IMR-90 (cell line): ENCODE measurements at regions not wholly inside any gene's neighbourhood (a gene's known extent, or its start where the extent isn't known, plus 50 kb on each side); places are given as distances from the start of the nearest gene placed in this dataset.

ENCODE experiments used
- ATAC-seq: fragments of 200-7000 bp; cut with Tn5 transposase; 2 replicates; pipeline ENCODE4 v1.9.1; 2020; ENCODE audit warnings: low read depth, mild to moderate bottlenecking, moderate library complexity
- BruUV-seq: library from RNA; stranded (reverse); fragments of 400-500 nt; replicated peaks from 2 replicates; lab custom pipeline; 2021; lab: Mats Ljungman, UMichigan
- CTCF ChIA-PET: fragments of 300-600 bp; formaldehyde crosslinking; extraction: SDS; loops from one replicate; lab custom pipeline; 2021; ENCODE audit warnings: antibody characterized with exemption; lab: Yijun Ruan, JAX
- POLR2A ChIA-PET: fragments of 300-600 bp; sonication (Branson Sonifier 250); formaldehyde crosslinking; loops from one replicate; lab custom pipeline; 2022; ENCODE audit warnings: antibody characterized with exemption; ENCODE audit not compliant: unreplicated experiment; lab: Charles Lee
- DNase-seq: peaks from one replicate; pipeline ENCODE4 v3.0.0; 2013
- H2AFZ ChIP-seq: replicated peaks from 2 replicates; pipeline ENCODE3; 2013; ENCODE audit warnings: low read length, mild to moderate bottlenecking; ENCODE audit not compliant: poor library complexity
- H2AK5ac ChIP-seq: 2 replicates; pipeline ENCODE4 v1.6.1; 2013; ENCODE audit warnings: low read depth, low read length, inconsistent platforms
- H2AK9ac ChIP-seq: replicated peaks from 2 replicates; pipeline ENCODE3; 2013; ENCODE audit warnings: mild to moderate bottlenecking, low read depth, low read length, moderate library complexity; ENCODE audit not compliant: poor library complexity
- H2BK120ac ChIP-seq: 2 replicates; pipeline ENCODE4 v1.6.1; 2013; ENCODE audit warnings: low read depth, low read length, inconsistent platforms
- H2BK15ac ChIP-seq: 3 replicates; pipeline ENCODE4 v1.6.1; 2013; ENCODE audit warnings: low read depth, low read length, inconsistent platforms
- H2BK20ac ChIP-seq: 2 replicates; pipeline ENCODE4 v1.6.1; 2013; ENCODE audit warnings: low read depth, mild to moderate bottlenecking, inconsistent platforms, low read length, moderate library complexity
- H2BK5ac ChIP-seq: 2 replicates; pipeline ENCODE4 v1.6.1; 2013; ENCODE audit warnings: mild to moderate bottlenecking, low read depth, low read length, inconsistent platforms; ENCODE audit not compliant: poor library complexity, severe bottlenecking
- H3K14ac ChIP-seq: replicated peaks from 2 replicates; pipeline ENCODE4 v1.6.1; 2013; ENCODE audit warnings: low read depth, low read length, inconsistent platforms
- H3K18ac ChIP-seq: 2 replicates; pipeline ENCODE4 v1.6.1; 2013; ENCODE audit warnings: low read depth, low read length, control low read depth
- H3K23ac ChIP-seq: 2 replicates; pipeline ENCODE4 v1.6.1; 2013; ENCODE audit warnings: low read depth, low read length, inconsistent platforms
- H3K27ac ChIP-seq: 2 replicates; pipeline ENCODE4 v1.5.1; 2013; ENCODE audit warnings: mild to moderate bottlenecking, control low read depth, low read length; ENCODE audit not compliant: insufficient read depth
- H3K27me3 ChIP-seq: 2 replicates; pipeline ENCODE4 v1.6.1; 2013; ENCODE audit warnings: low read length; ENCODE audit not compliant: control insufficient read depth, insufficient read depth
- H3K36me3 ChIP-seq: 2 replicates; pipeline ENCODE4 v1.6.1; 2013; ENCODE audit warnings: low read length, mixed read lengths; ENCODE audit not compliant: control insufficient read depth, insufficient read depth
- H3K4ac ChIP-seq: 2 replicates; pipeline ENCODE4 v1.6.1; 2013; ENCODE audit warnings: low read depth, low read length, inconsistent platforms
- H3K4me1 ChIP-seq: 2 replicates; pipeline ENCODE4 v1.6.1; 2013; ENCODE audit warnings: low read length, mixed read lengths; ENCODE audit not compliant: control insufficient read depth, insufficient read depth
- H3K4me2 ChIP-seq: 2 replicates; pipeline ENCODE4 v1.6.1; 2013; ENCODE audit warnings: low read depth, mild to moderate bottlenecking, control low read depth, low read length, moderate library complexity
- H3K4me3 ChIP-seq: 2 replicates; pipeline ENCODE4 v1.5.1; 2013; ENCODE audit warnings: low read depth, mild to moderate bottlenecking, control low read depth, low read length, moderate library complexity; ENCODE audit not compliant: insufficient read depth
- H3K56ac ChIP-seq: 2 replicates; pipeline ENCODE4 v1.6.1; 2013; ENCODE audit warnings: low read length, inconsistent platforms; ENCODE audit not compliant: insufficient read depth; ENCODE audit errors: extremely low read depth
- H3K79me1 ChIP-seq, 2 experiments: 2 replicates each; pipeline ENCODE4 v1.6.1; 2013; ENCODE audit warnings: low read length in 2 of 2, inconsistent platforms in 1 of 2, low read depth in 1 of 2
- H3K9ac ChIP-seq: 2 replicates; pipeline ENCODE4 v1.6.1; 2013; ENCODE audit warnings: low read depth, low read length, control low read depth
- H3K9me1 ChIP-seq: 2 replicates; pipeline ENCODE4 v1.6.1; 2013; ENCODE audit warnings: low read length, inconsistent platforms; ENCODE audit not compliant: insufficient read depth
- H3K9me3 ChIP-seq: 2 replicates; pipeline ENCODE4 v1.6.1; 2013; ENCODE audit warnings: low read length; ENCODE audit not compliant: control insufficient read depth, insufficient read depth
- H4K20me1 ChIP-seq: 2 replicates; pipeline ENCODE4 v1.6.1; 2013; ENCODE audit warnings: low read length, inconsistent platforms; ENCODE audit not compliant: insufficient read depth
- H4K5ac ChIP-seq: 2 replicates; pipeline ENCODE4 v1.6.1; 2013; ENCODE audit warnings: mild to moderate bottlenecking, low read depth, low read length, control low read depth
- H4K8ac ChIP-seq, 2 experiments: 2 replicates each; pipeline ENCODE4 v1.6.1; 2013; ENCODE audit warnings: low read depth in 2 of 2, low read length in 2 of 2, control low read depth in 1 of 2, inconsistent platforms in 1 of 2
- H4K91ac ChIP-seq: 2 replicates; pipeline ENCODE4 v1.6.1; 2013; ENCODE audit warnings: low read depth, low read length, inconsistent platforms; ENCODE audit not compliant: insufficient read depth
- BHLHE40 ChIP-seq: fragments of 150-350 bp; IDR thresholded peaks from 2 replicates; pipeline ENCODE4 v1.6.1; 2016; ENCODE audit warnings: mild to moderate bottlenecking, low read depth, low read length
- CEBPB ChIP-seq: IDR thresholded peaks from 2 replicates; pipeline ENCODE4 v1.6.1; 2012; ENCODE audit warnings: low read depth, low read length, improper control_type of control experiment
- CHD1 ChIP-seq: IDR thresholded peaks from 2 replicates; pipeline ENCODE4 v1.6.1; 2012; ENCODE audit warnings: low read depth, low read length, improper control_type of control experiment
- FOS ChIP-seq: fragments of 150-350 bp; IDR thresholded peaks from 2 replicates; pipeline ENCODE4 v1.6.1; 2016; ENCODE audit warnings: low read depth, low read length
- MAFK ChIP-seq: IDR thresholded peaks from 2 replicates; pipeline ENCODE4 v1.6.1; 2012; ENCODE audit warnings: low read depth, low read length, improper control_type of control experiment
- MAZ ChIP-seq: IDR thresholded peaks from 2 replicates; pipeline ENCODE4 v1.6.1; 2012; ENCODE audit warnings: low read depth, mild to moderate bottlenecking, low read length, improper control_type of control experiment, moderate library complexity, borderline replicate concordance
- MXI1 ChIP-seq: IDR thresholded peaks from 2 replicates; pipeline ENCODE4 v1.6.1; 2012; ENCODE audit warnings: low read depth, mild to moderate bottlenecking, low read length, moderate library complexity, borderline replicate concordance
- NFE2L2 ChIP-seq: fragments of 150-350 bp; IDR thresholded peaks from 2 replicates; pipeline ENCODE4 v1.6.1; 2016; ENCODE audit warnings: low read depth, mild to moderate bottlenecking, low read length
- POLR2A ChIP-seq: IDR thresholded peaks from 2 replicates; pipeline ENCODE4 v1.6.1; 2012; ENCODE audit warnings: mild to moderate bottlenecking, low read depth, low read length
- RAD21 ChIP-seq: IDR thresholded peaks from 2 replicates; pipeline ENCODE4 v1.6.1; 2012; ENCODE audit warnings: low read length, improper control_type of control experiment
- RCOR1 ChIP-seq: IDR thresholded peaks from 2 replicates; pipeline ENCODE4 v1.6.1; 2012; ENCODE audit warnings: mild to moderate bottlenecking, low read length, improper control_type of control experiment; ENCODE audit not compliant: insufficient replicate concordance
- RFX5 ChIP-seq: IDR thresholded peaks from 2 replicates; pipeline ENCODE4 v1.8.0; 2012; ENCODE audit warnings: low read depth, mild to moderate bottlenecking, low read length, moderate library complexity
- SMC3 ChIP-seq: fragments of 150-350 bp; IDR thresholded peaks from 2 replicates; pipeline ENCODE4 v1.6.1; 2016; ENCODE audit warnings: low read depth, mild to moderate bottlenecking, antibody characterized with exemption, low read length, moderate library complexity
- WGBS, 2 experiments: methylation state at CpG; one replicate each; pipeline versions ENCODE4 v1.1.5 to v1.1.7; 2013; ENCODE audit warnings: missing lambda C conversion rate in 2 of 2; ENCODE audit not compliant: insufficient read length in 1 of 2; ENCODE audit errors: extremely low coverage in 2 of 2; 5-methylcytosine and 5-hydroxymethylcytosine counted together
- dilution Hi-C: fragments of 300-500 bp; cut with HindIII; formaldehyde crosslinking; loops from one replicate; pipeline ENCODE4 v1.14.3; 2018; ENCODE audit warnings: low sequenced_read_pairs; ENCODE audit not compliant: unreplicated experiment
- in situ Hi-C: fragments of 300-500 bp; cut with MboI; formaldehyde crosslinking; loops from 3 replicates; pipeline ENCODE4 v1.14.3; 2019; ENCODE audit warnings: low sequenced_read_pairs, inconsistent platforms, mixed read lengths
- intact Hi-C: fragments of 100-400 bp; cut with micrococcal nuclease; formaldehyde crosslinking; loops from 2 replicates; pipeline ENCODE4 v1.10.0; 2022
- TF ChIP-seq, protein P1 (sequence below): fragments of 150-350 bp; IDR thresholded peaks from 2 replicates; pipeline ENCODE4 v1.6.1; 2016; ENCODE audit warnings: low read depth, mild to moderate bottlenecking, low read length, moderate library complexity, borderline replicate concordance
- TF ChIP-seq, protein P2 (sequence below): fragments of 150-350 bp; IDR thresholded peaks from 2 replicates; pipeline ENCODE4 v1.6.1; 2017; ENCODE audit warnings: mild to moderate bottlenecking, antibody characterized with exemption, low read length, low read depth
- TF ChIP-seq, protein P3 (sequence below): conservative IDR thresholded peaks from 2 replicates; pipeline ENCODE4 v1.5.1; 2012; ENCODE audit warnings: mild to moderate bottlenecking, low read depth, low read length, improper control_type of control experiment

DNA sequence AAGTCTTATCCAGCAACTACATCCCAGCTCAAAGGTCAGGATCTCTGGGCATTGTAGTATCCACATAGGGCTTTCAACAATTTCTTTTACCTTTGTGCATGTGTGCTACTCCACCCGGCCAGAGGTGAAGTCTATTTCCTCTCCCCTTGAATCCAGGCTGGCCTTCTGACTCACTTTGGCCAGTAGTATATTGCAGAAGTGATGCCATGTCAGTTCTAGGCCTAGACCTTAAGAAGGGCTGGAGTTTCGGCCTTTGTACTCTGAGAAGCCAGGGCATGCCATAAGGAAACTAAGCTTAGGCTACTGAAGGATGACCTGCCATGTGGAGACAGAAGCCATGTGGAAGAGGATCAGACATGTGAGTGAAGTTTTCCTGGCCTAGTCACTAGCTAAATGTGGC is 191.2 kb upstream of the ATP6AP2 start:
- CTCF ChIA-PET = no interaction called here
- POLR2A ChIA-PET = no interaction called here

More for the DNA sequence above, 191.2 kb upstream of the ATP6AP2 start:
- no peak overlapping the region for H4K91ac ChIP-seq
- no peak for DNase-seq
- H3K27ac ChIP-seq = no peak overlapping the region
- no peak overlapping the region for H4K5ac ChIP-seq
- no peak for TF ChIP-seq RAD21
- TF ChIP-seq RCOR1 = no peak
- TF ChIP-seq MXI1 = no peak
- TF ChIP-seq RFX5 = no peak
- TF ChIP-seq, protein P1, sequence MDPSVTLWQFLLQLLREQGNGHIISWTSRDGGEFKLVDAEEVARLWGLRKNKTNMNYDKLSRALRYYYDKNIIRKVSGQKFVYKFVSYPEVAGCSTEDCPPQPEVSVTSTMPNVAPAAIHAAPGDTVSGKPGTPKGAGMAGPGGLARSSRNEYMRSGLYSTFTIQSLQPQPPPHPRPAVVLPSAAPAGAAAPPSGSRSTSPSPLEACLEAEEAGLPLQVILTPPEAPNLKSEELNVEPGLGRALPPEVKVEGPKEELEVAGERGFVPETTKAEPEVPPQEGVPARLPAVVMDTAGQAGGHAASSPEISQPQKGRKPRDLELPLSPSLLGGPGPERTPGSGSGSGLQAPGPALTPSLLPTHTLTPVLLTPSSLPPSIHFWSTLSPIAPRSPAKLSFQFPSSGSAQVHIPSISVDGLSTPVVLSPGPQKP = no peak
- TF ChIP-seq FOS = no peak
- no peak for TF ChIP-seq POLR2A
- no peak for TF ChIP-seq CHD1
- TF ChIP-seq, protein P2, sequence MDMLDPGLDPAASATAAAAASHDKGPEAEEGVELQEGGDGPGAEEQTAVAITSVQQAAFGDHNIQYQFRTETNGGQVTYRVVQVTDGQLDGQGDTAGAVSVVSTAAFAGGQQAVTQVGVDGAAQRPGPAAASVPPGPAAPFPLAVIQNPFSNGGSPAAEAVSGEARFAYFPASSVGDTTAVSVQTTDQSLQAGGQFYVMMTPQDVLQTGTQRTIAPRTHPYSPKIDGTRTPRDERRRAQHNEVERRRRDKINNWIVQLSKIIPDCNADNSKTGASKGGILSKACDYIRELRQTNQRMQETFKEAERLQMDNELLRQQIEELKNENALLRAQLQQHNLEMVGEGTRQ = no peak
- TF ChIP-seq MAZ = no peak
- TF ChIP-seq SMC3 = no peak
- no peak for TF ChIP-seq MAFK
- TF ChIP-seq NFE2L2 = no peak
- TF ChIP-seq, protein P3, sequence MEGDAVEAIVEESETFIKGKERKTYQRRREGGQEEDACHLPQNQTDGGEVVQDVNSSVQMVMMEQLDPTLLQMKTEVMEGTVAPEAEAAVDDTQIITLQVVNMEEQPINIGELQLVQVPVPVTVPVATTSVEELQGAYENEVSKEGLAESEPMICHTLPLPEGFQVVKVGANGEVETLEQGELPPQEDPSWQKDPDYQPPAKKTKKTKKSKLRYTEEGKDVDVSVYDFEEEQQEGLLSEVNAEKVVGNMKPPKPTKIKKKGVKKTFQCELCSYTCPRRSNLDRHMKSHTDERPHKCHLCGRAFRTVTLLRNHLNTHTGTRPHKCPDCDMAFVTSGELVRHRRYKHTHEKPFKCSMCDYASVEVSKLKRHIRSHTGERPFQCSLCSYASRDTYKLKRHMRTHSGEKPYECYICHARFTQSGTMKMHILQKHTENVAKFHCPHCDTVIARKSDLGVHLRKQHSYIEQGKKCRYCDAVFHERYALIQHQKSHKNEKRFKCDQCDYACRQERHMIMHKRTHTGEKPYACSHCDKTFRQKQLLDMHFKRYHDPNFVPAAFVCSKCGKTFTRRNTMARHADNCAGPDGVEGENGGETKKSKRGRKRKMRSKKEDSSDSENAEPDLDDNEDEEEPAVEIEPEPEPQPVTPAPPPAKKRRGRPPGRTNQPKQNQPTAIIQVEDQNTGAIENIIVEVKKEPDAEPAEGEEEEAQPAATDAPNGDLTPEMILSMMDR = no peak
- TF ChIP-seq BHLHE40 = no peak
- TF ChIP-seq CEBPB = no peak
- H3K56ac ChIP-seq = no peak overlapping the region
- dilution Hi-C loops = no loop called here
- H3K14ac ChIP-seq = no peak overlapping the region
- BruUV-seq = no TSS peak
- no peaks in the 10 kb centered on the region for H3K9me1 ChIP-seq
- 50% methylated on average over 1 of the region's 2 CpGs; no CpG with 5 or more reads in 1 of the 2 experiments for WGBS, 2 experiments
- no peak overlapping the region for H2BK5ac ChIP-seq
- no peak for ATAC-seq
- H3K4me3 ChIP-seq = no peak overlapping the region
- no peaks in the 10 kb centered on the region for H3K4me1 ChIP-seq
- H3K27me3 ChIP-seq = peaks cover 18% of the 10 kb centered on the region
- no peak overlapping the region for H2AK9ac ChIP-seq
- intact Hi-C loops = no loop called here
- H3K23ac ChIP-seq = no peak overlapping the region
- no peak overlapping the region for H2BK120ac ChIP-seq
- no peak overlapping the region for H2AK5ac ChIP-seq
- H4K8ac ChIP-seq = no peak overlapping the region
- no peak overlapping the region for H2BK15ac ChIP-seq
- in situ Hi-C loops = no loop called here
- no peak overlapping the region for H3K18ac ChIP-seq
- no peaks in the 10 kb centered on the region for H3K36me3 ChIP-seq
- no peak overlapping the region for H3K4me2 ChIP-seq
- no peaks in the 10 kb centered on the region for H4K20me1 ChIP-seq
- H3K79me1 ChIP-seq = no peaks in the 10 kb centered on the region
- H3K9me3 ChIP-seq = no peaks in the 10 kb centered on the region
- H2AFZ ChIP-seq = no peak overlapping the region
- H3K9ac ChIP-seq = no peak overlapping the region
- no peak overlapping the region for H2BK20ac ChIP-seq
- no peak overlapping the region for H3K4ac ChIP-seq
